NCI-H2081 treated with DMSO at 0.1 percent for 48 hours (cell line): ENCODE measurements at regions not wholly inside any gene's neighbourhood (a gene's known extent, or its start where the extent isn't known, plus 50 kb on each side); places are given as distances from the start of the nearest gene placed in this dataset.
"Not testable (repeated sequence)": the region's sequence is repeated elsewhere in the genome, so short reads cannot be mapped to it uniquely, and the experiment has no call there.

Source experiments
- DNase-seq: peaks from one replicate; lab custom pipeline; 2025; lab: John Stamatoyannopoulos, UW

DNA sequence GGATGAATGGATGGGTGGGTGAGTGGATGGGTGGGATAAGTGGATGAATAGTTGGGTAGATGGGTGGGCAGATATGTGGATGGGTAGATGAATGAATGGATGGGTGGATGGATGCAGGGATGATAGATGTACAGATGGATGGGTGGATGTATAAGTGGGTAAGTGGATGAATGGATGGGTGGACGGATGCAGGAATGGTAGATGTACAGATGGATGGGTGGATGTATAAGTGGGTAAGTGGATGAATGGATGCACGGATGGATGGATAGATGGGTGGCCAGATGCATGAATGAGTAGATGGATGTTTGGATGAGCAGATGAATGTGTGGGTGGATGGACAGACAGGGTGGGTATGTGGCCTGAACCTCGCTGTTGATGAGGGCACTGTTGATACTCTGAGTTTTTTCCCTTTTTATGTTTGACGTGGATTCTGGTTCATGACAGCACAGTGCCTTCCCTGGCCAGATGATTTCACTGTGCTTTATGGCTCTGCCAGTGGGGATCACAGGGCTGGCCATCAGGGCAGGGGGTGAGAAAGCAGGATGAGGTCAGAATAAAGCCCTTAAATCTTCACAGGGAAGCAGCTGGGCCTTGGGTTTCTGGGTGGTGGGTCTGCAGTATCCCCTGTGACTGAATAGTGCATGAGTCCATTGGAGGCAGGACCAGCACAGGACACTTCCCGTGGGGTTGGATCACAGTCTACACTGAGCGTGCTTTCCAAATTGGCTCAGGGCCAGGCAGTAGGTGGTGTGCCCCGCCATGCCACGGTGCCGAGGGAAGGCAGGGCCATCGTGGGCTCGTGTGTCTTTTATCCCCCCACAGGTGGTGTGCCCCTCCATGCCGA lies 213.2 kb downstream of the BANP start:
- not testable (repeated sequence) for DNase-seq

DNA sequence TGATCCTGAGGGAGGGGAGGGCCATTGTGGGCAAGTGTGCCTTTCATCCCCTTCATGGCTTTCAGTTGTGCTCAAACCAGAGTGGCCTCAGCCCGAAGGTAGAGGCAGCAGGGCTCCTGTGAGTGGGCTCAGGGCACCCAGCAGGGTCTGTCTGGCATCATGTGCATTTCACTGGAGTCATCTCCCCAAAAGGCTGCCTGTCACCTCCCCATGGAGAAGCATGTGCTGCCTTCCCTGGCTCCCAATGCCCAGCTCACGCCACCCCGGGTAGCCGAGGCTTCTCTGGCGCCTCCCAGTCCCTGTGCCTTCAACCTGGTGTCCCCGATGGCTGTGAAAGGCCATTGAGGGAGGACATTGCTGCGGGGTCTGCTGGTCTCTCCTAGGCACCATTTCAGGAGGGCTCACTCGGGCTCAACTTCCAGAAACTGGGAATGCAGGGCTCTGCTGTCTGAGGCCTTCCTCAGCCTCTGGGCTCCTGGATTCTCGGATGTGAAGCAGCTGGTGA lies 213.9 kb downstream of the BANP start:
- not testable (repeated sequence) for DNase-seq

DNA sequence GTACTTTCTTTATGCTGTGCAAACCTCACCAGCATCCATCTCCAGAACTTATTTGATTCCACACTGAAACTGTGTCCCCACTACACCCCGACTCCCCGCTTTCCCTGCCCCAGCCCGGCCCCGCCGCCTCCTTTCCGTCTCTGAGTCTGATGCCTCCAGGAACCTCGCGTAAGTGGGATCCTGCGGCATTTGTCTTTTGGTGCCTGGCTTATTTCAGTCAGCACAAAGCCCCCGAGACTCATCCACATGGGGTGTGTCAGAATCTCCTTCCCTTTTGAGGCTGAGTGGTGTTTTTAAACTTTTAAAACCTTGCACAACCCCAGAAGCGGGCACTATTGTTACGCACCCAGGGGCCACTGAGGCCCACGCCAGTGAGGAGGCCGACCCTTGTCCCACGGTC lies 214.4 kb downstream of the BANP start:
- not testable (repeated sequence) for DNase-seq

DNA sequence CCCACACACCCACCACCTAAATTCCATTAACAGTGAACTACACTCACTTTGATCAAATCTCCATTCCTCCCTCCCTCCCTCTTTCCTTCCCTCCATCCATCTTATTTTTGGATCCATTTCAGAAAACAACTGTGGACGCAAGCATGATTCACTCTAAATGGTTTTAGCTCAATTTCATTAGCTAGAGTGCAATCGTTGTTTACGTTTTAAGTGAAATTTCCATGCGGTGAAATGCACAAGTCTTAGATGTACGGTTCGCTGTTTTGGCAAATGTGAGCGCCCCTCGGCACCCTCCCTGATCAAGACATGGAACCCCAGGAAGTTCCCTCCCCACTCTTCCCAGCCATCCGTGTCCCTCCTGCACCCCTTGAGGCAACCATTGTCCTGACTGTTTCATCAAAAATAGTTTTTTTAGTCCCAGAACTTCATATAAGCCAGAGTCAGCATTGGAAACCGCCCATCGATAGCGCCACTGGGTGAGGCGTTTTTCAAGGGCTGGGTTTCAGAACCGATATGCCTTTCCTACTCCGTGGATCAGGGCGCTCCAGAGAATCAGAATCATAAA lies 215.1 kb downstream of the BANP start:
- not testable (repeated sequence) for DNase-seq

DNA sequence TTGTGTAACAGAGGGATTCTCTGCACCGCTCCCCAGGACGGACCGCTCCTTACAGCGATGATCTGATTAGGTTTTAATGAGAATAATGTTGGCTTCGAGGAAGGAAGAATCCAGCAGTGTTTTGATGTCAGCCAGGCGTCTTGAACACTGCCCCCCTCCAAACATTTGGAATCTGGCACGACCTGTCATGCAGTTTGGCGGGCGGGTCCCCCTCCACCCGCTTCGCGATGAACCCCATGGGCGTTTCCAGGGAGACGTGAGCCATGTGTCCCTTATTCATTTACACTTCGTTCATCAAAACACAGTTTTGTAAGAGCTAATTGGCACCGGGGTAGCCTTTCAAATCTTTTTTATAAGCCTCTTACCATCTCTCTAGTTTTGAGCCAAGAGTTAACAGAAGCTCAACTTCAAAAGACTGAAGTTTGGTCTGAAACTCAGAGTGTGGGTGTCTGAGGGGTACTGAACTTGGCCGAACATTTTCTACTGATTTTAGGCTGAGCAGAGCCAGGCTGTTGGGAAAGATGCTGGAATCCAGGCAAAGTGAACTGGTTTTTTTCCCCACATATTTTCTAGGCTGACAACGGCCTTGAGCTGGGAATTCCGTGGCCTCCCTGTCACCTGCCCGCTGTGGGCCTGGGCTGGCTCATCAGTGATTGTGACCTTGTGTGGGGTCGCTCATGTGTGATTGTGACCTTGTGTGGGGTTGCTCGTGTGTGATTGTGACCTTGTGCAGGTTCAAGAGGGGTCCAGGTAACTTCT lies 214.8 kb upstream of the ZNF469 start:
- DNase-seq, result not testable (repeated sequence)

DNA sequence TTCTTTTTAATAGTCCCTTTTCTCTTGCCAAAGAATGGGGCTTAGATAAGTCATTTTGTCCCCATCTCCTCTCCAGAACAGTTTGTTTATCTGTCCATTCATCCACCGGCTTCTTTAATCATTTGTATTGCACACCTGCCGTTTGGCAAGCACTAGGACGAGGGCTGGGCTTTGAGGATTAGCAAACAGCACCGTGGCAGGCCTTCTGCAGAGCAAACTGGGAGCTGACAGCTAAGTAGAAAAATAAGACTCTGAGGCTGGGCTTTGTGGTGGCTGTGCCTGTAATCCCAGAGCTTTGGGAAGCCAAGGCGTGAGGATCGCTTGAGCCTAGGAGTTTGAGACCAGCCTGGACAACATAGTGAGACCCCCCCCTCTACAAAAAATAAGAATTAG lies 214.2 kb upstream of the ZNF469 start:
- not testable (repeated sequence) for DNase-seq

DNA sequence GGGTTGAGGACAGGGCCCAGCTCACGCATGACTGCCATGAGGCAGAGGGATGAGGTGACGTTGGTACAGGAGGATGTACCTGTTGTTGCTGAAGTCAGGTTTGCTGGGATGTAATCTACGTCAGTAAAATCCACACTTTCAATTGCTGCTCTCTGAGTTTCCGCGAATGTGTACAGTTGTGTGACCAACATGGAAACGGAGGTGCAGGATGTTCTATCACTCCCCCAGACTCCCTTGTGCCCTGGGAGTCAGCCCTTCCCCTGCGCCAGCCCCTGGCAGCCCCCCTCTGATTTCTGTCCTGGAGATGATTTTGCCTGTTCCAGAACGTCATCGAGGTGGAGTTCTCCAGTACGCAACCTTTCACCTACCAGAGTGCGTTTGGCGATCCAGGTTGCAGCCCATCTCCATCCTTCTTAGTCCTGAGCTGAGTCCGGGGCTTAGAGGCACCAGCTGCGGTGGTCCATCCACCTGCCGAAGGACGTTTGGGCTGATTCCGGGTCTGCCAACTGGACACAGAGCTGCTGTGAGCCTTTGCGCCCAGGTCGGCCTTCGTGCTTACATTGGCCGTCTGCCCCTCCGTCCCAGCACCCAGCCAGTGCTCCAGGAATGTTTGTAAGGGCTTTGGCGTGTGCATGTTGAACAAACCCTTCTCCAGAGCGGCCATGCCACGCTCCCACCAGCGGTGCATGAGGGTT lies 213.5 kb upstream of the ZNF469 start:
- DNase-seq, result not testable (repeated sequence)

DNA sequence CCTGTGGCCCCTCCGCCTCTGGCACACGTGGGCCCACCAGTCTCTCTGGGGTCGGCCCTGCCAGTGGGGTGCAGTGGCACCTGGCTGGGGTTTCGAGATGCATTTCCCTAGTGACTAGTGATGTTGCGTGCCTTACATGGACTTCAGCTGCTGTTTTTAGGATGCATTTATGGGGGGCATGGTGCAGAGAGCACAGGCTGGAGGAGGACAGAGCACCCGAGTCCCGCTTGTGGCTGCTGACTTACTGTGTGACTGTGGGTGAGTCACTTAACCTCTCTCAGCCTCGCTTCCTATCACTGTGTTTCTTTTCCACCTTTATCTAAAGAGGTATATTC lies 213.0 kb upstream of the ZNF469 start:
- DNase-seq, result not testable (repeated sequence)

DNA sequence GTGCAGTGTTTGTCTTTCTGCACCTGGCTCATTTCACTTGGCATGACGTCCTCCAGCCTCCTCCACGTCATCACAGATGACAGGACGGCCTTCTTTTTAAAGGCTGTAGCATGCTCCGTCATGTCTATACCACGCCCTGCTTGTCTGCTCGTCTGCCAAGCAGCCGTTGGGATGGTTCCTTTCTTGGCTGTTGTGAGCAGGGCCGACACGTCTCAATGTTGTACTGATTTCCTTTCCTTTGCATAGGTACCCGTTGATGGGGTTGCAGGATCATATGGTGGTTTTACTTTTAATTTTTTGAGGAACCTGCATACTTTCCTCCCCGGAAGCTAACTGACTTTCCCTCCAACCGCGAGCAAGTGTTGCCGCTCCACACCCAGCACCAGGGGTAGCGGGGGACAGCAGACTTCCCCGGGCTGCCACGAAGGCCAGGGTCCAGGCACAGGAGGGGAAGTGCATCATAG lies 212.2 kb upstream of the ZNF469 start:
- no peak for DNase-seq

DNA sequence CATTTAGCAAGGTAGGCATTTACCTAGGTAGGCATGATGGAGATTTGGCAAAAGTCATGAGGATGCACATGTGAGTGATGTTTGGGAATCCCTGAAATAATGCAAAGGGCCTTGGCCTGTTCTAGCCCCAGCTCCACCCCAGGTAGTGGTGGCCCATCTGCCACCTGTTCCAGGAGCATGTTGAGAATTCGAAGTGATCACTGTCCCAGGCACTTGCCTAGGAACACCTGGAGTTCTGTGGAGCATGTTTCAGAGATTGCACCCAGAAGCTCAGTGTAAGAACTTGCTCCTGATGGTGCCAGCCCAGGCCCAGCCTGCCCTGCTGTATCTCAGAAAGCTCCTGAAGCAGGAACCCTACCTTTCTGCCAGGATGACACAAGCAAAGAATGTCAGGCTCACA lies 211.6 kb upstream of the ZNF469 start:
- not testable (repeated sequence) for DNase-seq

DNA sequence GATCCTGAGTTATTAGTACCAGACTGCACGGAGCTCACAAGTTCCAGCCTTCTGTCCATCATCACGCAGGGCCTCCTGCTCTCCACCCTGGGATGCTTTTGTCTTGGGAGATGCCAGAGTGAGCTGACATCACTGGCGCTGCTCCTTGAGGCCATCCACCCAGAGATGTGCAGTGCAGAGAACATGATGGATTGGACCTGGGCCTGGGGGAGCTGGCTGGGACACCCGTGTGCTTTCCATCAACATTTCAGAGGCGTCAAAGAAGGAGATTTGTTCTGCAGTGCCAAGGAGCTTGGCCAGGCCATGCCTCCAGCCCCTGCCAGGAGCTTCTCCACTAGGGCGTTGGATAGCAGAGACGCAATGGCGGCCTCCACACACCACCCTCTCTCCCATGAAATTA lies 206.6 kb upstream of the ZNF469 start:
- not testable (repeated sequence) for DNase-seq

DNA sequence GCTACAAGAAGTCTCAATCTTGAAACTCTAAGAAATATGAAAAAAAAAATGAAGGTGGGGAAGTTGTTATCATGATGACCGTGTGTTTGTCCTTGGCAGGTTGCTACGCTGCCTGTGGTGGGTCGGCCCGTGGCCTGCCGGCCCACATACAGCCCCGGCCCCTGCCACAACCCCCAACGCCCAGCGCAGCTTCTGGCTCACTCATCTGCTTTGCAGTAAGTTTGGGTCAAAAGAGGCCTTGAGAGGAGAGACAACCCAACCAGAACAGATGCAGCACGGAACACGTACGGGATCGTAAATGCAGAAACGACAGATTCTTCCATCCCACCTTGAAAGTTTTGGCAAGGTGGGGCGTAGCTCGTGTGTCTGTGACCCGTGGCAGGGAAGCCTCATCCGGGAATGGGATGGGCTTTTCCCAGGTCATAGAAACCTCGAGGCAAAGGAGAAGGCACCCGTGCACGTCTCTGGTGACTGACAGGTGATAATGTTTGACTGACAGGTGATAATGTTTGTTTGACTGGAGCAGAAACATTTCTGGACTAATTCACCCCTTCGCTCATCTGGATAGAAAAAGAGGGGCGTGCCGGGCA lies 206.1 kb upstream of the ZNF469 start:
- DNase-seq, result not testable (repeated sequence)

DNA sequence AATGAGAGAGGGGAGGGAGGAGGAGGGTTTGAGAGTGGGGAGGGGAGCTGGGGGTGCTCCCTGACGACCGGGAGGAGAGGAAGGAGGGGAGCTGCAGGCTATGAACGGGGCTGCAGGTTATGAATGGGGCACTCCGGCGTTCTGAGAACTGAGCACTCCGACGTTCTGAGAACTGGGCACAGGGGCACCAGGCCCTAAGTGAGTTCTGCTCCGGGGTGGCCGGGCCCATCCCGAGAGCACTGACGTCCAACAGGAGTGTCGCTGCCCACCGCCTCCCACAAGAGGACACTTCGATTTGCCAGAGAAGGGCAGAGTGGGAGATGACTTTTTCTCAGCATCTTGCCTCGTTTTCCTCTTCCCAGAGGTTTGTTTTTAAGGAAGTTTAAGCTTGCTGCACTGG lies 204.5 kb upstream of the ZNF469 start:
- not testable (repeated sequence) for DNase-seq

DNA sequence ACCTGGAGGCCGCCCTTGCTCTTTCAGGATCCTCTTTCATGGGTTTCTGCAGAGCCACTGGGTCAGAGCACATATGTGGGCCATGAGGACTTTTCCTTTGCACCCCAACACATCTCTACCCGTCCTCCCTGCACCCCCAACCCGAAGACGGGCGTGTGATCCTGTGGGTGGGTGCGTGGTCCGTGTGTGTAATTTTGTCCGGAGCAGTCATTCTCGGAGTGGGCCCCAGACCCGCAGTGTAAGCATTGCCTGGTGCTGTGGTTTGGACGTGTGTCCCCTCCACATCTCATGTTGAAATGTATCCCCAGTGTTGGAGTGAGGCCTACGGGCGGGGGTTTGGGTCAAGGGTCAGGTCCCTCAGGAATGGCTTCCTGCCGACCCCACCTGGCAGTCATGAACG lies 203.9 kb upstream of the ZNF469 start:
- not testable (repeated sequence) for DNase-seq

DNA sequence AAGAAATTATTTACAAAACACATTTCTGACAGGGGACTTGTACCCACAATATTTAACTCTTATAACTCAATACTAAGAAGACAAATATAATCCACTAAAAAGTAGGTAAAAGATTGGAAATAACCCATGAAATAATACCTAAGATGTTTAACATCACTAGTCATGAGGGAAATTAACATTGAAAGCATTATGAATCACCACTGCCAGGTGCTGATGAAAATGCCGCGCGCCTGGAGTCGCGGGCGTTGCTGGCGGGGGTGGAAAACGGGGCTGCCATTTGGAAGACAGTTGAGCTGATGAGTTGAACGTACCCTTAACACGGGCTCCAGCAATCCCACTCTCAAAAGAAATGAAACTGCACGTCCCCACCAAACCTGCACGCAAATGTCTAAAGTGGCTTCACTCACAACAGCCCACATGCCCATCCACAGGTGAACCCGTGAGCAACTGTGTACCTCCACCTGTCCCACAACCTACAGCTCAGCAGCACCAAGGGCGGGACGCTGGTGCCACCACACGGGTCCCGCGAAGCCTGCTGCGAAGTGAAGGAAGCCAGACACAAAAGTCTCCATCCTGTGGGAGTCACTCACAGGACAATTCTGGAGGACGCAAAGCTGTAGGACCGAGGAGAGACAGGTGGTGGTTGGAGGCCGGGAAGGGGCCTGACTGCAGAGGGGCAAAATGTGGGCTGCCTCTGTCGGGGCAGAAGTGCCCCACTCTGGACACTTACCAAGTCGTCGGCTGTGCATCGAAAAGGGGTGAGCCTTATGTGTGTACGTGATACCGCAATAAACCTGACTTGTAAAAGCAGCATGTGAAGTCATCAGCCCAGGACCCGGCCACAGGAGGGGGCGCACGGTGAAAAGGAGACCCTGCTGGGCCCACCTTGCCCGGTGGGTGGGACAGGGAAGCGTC lies 199.5 kb upstream of the ZNF469 start:
- DNase-seq, result not testable (repeated sequence)

DNA sequence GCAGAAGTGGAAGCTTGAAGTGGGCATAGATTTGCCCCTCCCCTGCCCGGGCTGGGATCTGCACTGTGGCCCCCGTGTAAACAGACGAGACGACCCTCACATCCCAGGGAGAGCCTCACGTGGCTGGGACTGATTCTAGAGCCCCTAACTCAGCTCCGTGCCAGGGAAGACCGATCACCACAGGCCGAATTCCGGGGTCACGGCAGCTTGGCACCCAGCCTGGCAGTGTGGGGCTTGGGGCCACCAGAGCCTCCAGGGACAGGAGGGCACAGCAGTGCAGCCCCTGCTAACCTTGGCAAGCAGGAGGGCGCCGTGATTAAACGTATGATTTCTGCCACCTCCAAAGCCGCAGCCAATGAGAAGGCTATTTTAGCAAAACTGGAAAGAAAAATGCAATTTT lies 198.7 kb upstream of the ZNF469 start:
- not testable (repeated sequence) for DNase-seq

DNA sequence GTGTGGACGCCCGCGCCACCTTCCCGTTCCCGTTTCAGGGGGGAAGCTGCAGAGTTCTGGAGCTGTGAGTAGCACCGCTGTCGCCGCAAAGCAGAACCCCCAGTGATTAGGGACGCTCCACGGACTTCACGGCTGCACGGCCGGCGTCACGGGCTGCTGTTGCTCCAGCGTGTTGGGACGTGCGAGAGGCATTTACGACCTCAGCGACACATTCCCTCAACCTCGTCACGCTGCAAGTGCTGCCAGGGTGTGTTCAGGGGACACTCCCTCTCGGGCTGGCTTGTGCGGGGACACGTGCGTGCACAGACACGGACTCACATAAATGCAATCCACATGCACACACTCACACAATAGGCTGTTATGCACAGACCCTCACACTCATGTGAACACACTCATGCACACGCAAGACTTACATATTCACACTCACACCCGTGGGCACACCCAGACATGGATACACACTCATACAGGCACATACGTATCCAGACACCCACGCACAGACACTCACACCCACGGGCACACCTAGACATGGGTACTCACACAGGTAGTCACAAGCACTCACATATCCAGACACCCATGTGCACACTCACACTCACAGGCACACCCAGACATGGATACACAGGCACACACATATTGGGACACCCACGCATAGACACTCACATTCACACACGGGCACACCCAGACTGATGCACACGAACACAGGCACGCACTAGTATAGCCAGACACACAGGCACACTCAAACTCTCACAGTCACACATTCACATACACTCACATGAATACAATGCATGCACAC lies 198.0 kb upstream of the ZNF469 start:
- not testable (repeated sequence) for DNase-seq

DNA sequence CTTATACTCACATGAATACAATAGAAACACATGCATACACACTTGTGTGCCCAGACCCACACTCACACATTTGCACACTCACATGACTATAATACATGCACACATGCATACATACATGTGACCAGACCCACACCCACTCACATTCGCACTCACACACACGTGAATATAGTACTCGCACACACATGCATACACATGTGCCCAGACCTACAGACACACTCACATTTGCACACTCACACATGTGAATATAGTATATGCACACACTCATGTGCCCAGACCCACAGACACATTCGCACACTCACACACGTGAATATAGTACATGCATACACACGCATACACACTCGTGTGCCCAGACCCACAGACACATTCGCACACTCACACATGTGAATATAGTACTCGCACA lies 197.4 kb upstream of the ZNF469 start:
- DNase-seq, result not testable (repeated sequence)
